Rectal smooth muscle tissue (tissue), 1 donor: ENCODE measurements at regions not wholly inside any gene's neighbourhood (a gene's known extent, or its start where the extent isn't known, plus 50 kb on each side); places are given as distances from the start of the nearest gene placed in this dataset.
"Not testable (repeated sequence)": the region's sequence is repeated elsewhere in the genome, so short reads cannot be mapped to it uniquely, and the experiment has no call there.

ENCODE experiments used
- H3K27ac ChIP-seq: one replicate; pipeline ENCODE4 v1.7.0; 2013; ENCODE audit warnings: low read depth, low read length, inconsistent platforms
- H3K27me3 ChIP-seq: one replicate; pipeline ENCODE4 v1.7.0; 2013; ENCODE audit warnings: low read length; ENCODE audit not compliant: control insufficient read depth, insufficient read depth
- H3K36me3 ChIP-seq: one replicate; pipeline ENCODE4 v1.7.0; 2013; ENCODE audit warnings: low read length; ENCODE audit not compliant: control insufficient read depth, insufficient read depth
- H3K4me1 ChIP-seq: one replicate; pipeline ENCODE4 v1.7.0; 2013; ENCODE audit warnings: low read length; ENCODE audit not compliant: control insufficient read depth, insufficient read depth
- H3K4me3 ChIP-seq: one replicate; pipeline ENCODE4 v1.7.0; 2013; ENCODE audit warnings: low read length
- H3K9ac ChIP-seq: one replicate; pipeline ENCODE4 v1.7.0; 2013; ENCODE audit warnings: low read length

DNA sequence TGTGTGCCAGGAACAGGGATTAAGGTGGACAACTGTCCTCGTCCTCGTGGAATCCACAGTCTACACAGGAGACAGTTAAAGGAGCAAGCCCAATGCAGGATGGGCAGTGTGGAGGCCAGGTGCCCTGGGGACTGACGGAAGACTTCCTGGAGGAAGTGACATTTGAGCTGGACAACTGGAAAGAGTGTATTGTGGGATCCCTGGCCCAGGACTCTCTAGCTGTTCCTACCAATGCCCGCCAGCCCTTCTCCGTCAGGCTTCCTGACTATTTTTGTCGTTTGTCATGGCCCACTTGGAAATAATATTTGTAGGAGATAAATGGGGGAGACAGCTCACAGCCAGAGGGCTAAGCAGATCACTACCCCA lies 235.3 kb downstream of the TOMM20 start:
- Histone ChIP-seq H3K4me3 (no peak overlapping the region), H3K4me1 (no peaks in the 10 kb centered on the region), H3K36me3 (no peaks in the 10 kb centered on the region), H3K9ac (no peak overlapping the region), H3K27me3 (no peaks in the 10 kb centered on the region), H3K27ac (no peak overlapping the region)

- Histone ChIP-seq H3K36me3 (no peaks in the 10 kb centered on the region), H3K9ac (no peak overlapping the region), H3K4me3 (no peak overlapping the region), H3K27me3 (no peaks in the 10 kb centered on the region), H3K27ac (no peak overlapping the region), H3K4me1 (no peaks in the 10 kb centered on the region)
These were observed 236.0 kb downstream of the TOMM20 start for GRCh38 chr1:234892642-234893041.

DNA sequence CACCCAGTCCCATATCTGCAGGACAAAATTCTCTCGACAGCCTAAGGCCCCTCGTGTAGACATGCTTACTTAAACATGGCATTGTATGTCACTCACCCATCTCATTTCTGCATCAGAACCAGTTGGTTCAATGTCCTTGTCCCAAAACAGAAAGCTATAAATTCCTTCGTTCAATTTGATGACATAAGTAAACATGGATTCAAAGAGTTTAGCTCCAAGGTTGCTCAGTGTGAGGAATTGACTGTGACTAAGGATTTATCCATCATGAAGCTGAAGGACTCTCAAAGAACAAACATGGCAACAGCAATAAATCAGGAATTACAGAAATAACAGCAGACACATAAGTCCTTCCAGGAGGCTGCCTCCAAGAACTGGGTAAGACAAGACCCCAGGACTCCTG lies 237.2 kb downstream of the TOMM20 start:
- Histone ChIP-seq H3K9ac (no peak overlapping the region), H3K4me1 (peaks cover 7% of the 10 kb centered on the region), H3K27me3 (no peaks in the 10 kb centered on the region), H3K36me3 (no peaks in the 10 kb centered on the region), H3K27ac (no peak overlapping the region), H3K4me3 (no peak overlapping the region)

- H3K4me1 ChIP-seq: peaks cover 16% of the 10 kb centered on the region
- no peaks in the 10 kb centered on the region for H3K36me3 ChIP-seq
- H3K4me3 ChIP-seq: no peak overlapping the region
- no peak overlapping the region for H3K27ac ChIP-seq
- no peaks in the 10 kb centered on the region for H3K27me3 ChIP-seq
- no peak overlapping the region for H3K9ac ChIP-seq
These were observed 239.0 kb downstream of the TOMM20 start for GRCh38 chr1:234889643-234890042.

- not testable (repeated sequence) for H3K27ac ChIP-seq, H3K36me3 ChIP-seq, H3K9ac ChIP-seq, H3K4me3 ChIP-seq, H3K27me3 ChIP-seq
- peaks cover 16% of the 10 kb centered on the region for H3K4me1 ChIP-seq
These were observed 240.4 kb downstream of the TOMM20 start for GRCh38 chr1:234888247-234888646.

- no peaks in the 10 kb centered on the region for H3K27me3 ChIP-seq
- peaks cover 16% of the 10 kb centered on the region for H3K4me1 ChIP-seq
- no peaks in the 10 kb centered on the region for H3K36me3 ChIP-seq
- no peak overlapping the region for H3K4me3 ChIP-seq
- H3K9ac ChIP-seq: no peak overlapping the region
- H3K27ac ChIP-seq: peak overlapping the region; percentile 64
These were observed 241.4 kb downstream of the TOMM20 start for GRCh38 chr1:234887016-234887900.

- no peak overlapping the region for H3K4me3 ChIP-seq
- H3K36me3 ChIP-seq: no peaks in the 10 kb centered on the region
- H3K4me1 ChIP-seq: peaks cover 16% of the 10 kb centered on the region
- H3K9ac ChIP-seq: no peak overlapping the region
- peak overlapping the region; percentile 64 for H3K27ac ChIP-seq
- no peaks in the 10 kb centered on the region for H3K27me3 ChIP-seq
These were observed 242.3 kb downstream of the TOMM20 start for GRCh38 chr1:234886081-234886984.

GRCh38 chr1:234885601-234886000 lies 243.0 kb downstream of the TOMM20 start:
- Histone ChIP-seq H3K27me3 (no peaks in the 10 kb centered on the region), H3K4me3 (no peak overlapping the region), H3K4me1 (peaks cover 16% of the 10 kb centered on the region), H3K36me3 (no peaks in the 10 kb centered on the region), H3K27ac (peak overlapping the region; percentile 64), H3K9ac (no peak overlapping the region)

- H3K27ac ChIP-seq: no peak overlapping the region
- H3K9ac ChIP-seq: no peak overlapping the region
- no peaks in the 10 kb centered on the region for H3K36me3 ChIP-seq
- H3K4me1 ChIP-seq: peaks cover 16% of the 10 kb centered on the region
- no peak overlapping the region for H3K4me3 ChIP-seq
- no peaks in the 10 kb centered on the region for H3K27me3 ChIP-seq
These were observed 243.9 kb downstream of the TOMM20 start for GRCh38 chr1:234884701-234885100.

GRCh38 chr1:234884006-234884405 lies 244.6 kb downstream of the TOMM20 start:
- Histone ChIP-seq H3K9ac (no peak overlapping the region), H3K36me3 (no peaks in the 10 kb centered on the region), H3K4me3 (no peak overlapping the region), H3K27me3 (no peaks in the 10 kb centered on the region), H3K27ac (no peak overlapping the region), H3K4me1 (peaks cover 16% of the 10 kb centered on the region)

GRCh38 chr1:234882898-234883297 lies 245.7 kb downstream of the TOMM20 start:
- Histone ChIP-seq H3K27ac (no peak overlapping the region), H3K36me3 (no peaks in the 10 kb centered on the region), H3K4me3 (no peak overlapping the region), H3K9ac (no peak overlapping the region), H3K27me3 (no peaks in the 10 kb centered on the region), H3K4me1 (peaks cover 16% of the 10 kb centered on the region)

GRCh38 chr1:234881893-234882771 lies 246.5 kb downstream of the TOMM20 start:
- peaks cover 12% of the 10 kb centered on the region for H3K4me1 ChIP-seq
- H3K27ac ChIP-seq: no peak overlapping the region
- no peak overlapping the region for H3K4me3 ChIP-seq
- H3K36me3 ChIP-seq: no peaks in the 10 kb centered on the region
- no peaks in the 10 kb centered on the region for H3K27me3 ChIP-seq
- H3K9ac ChIP-seq: no peak overlapping the region
